ENCODE measurements at regions not wholly inside any gene's neighbourhood (a gene's known extent, or its start where the extent isn't known, plus 50 kb on each side); places are given as distances from the start of the nearest gene placed in this dataset.

- Histone ChIP-seq H3K27ac (no peak overlapping the region), H3K4me1 (no peaks in the 10 kb centered on the region), H3K36me3 (no peaks in the 10 kb centered on the region), H3K9me3 (peaks cover 5 to 67% (median 58%) of the 10 kb centered on the region in 8 donors), H3K27me3 (replicated peaks in 1 of 7) (no peaks in the 10 kb centered on the region), H3K4me3 (no peak overlapping the region)
- intact Hi-C loops (cut with DNase I; ENCODE audit: low total_unique reads): no loop called here
- DNase-seq: no peak
- TF ChIP-seq CTCF (IDR thresholded peaks at IDR 0.05 in 8 of 11, conservative IDR thresholded peaks at IDR 0.05 in 3 of 11) (no peak), POLR2A (IDR thresholded peaks at IDR 0.05) (no peak), POLR2AphosphoS5 (IDR thresholded peaks at IDR 0.05) (no peak)
Measured at GRCh38 chr19:28764066-28764465, 448.9 kb downstream of the UQCRFS1 start.

GRCh38 chr19:28746478-28746877, 466.5 kb downstream of the UQCRFS1 start:
- H3K27me3 ChIP-seq (replicated peaks in 1 of 7): peaks cover 0 to 11% (median 0%) of the 10 kb centered on the region in 7 donors
- DNase-seq: no peak
- intact Hi-C loops (cut with DNase I; ENCODE audit: low total_unique reads): no loop called here
- no peak overlapping the region for H3K27ac ChIP-seq
- no peaks in the 10 kb centered on the region for H3K36me3 ChIP-seq
- 40 to 75% (median 64%) methylated on average over 2 of the region's 2 CpGs for WGBS, 5 donors
- H3K4me3 ChIP-seq: no peak overlapping the region
- H3K9me3 ChIP-seq: peaks cover 0 to 6% (median 0%) of the 10 kb centered on the region in 8 donors
- H3K4me1 ChIP-seq: no peaks in the 10 kb centered on the region
- TF ChIP-seq POLR2A (IDR thresholded peaks at IDR 0.05) (no peak), CTCF (IDR thresholded peaks at IDR 0.05 in 8 of 11, conservative IDR thresholded peaks at IDR 0.05 in 3 of 11) (no peak), POLR2AphosphoS5 (IDR thresholded peaks at IDR 0.05) (no peak)

GRCh38 chr19:28744943-28745342, 468.0 kb downstream of the UQCRFS1 start:
- H3K4me3 ChIP-seq: no peak overlapping the region
- no peak overlapping the region for H3K27ac ChIP-seq
- peaks cover 0 to 3% (median 0%) of the 10 kb centered on the region in 8 donors for H3K9me3 ChIP-seq
- 53 to 65% (median 56%) methylated on average over 6 of the region's 6 CpGs for WGBS, 5 donors
- peaks cover 0 to 11% (median 0%) of the 10 kb centered on the region in 7 donors for H3K27me3 ChIP-seq (replicated peaks in 1 of 7)
- TF ChIP-seq CTCF (IDR thresholded peaks at IDR 0.05 in 8 of 11, conservative IDR thresholded peaks at IDR 0.05 in 3 of 11): no peak
- TF ChIP-seq POLR2AphosphoS5 (IDR thresholded peaks at IDR 0.05): no peak
- TF ChIP-seq POLR2A (IDR thresholded peaks at IDR 0.05): no peak
- intact Hi-C loops (cut with DNase I; ENCODE audit: low total_unique reads): no loop called here
- H3K4me1 ChIP-seq: no peaks in the 10 kb centered on the region
- DNase-seq: no peak
- H3K36me3 ChIP-seq: no peaks in the 10 kb centered on the region

- no peaks in the 10 kb centered on the region for H3K36me3 ChIP-seq
- TF ChIP-seq CTCF (IDR thresholded peaks at IDR 0.05 in 8 of 11, conservative IDR thresholded peaks at IDR 0.05 in 3 of 11) (no peak), POLR2AphosphoS5 (IDR thresholded peaks at IDR 0.05) (no peak), POLR2A (IDR thresholded peaks at IDR 0.05) (no peak)
- H3K9me3 ChIP-seq: no peaks in the 10 kb centered on the region
- intact Hi-C loops (cut with DNase I; ENCODE audit: low total_unique reads): no loop called here
- H3K27me3 ChIP-seq (replicated peaks in 1 of 7): peaks cover 0 to 11% (median 0%) of the 10 kb centered on the region in 7 donors
- H3K4me3 ChIP-seq: no peak overlapping the region
- no peaks in the 10 kb centered on the region for H3K4me1 ChIP-seq
- DNase-seq: no peak
- H3K27ac ChIP-seq: no peak overlapping the region
Measured at GRCh38 chr19:28744014-28744413, 468.9 kb downstream of the UQCRFS1 start.

Measured in spleen (tissue), 11 donors.